Ovary (tissue), 7 donors: ENCODE measurements at regions not wholly inside any gene's neighbourhood (a gene's known extent, or its start where the extent isn't known, plus 50 kb on each side); places are given as distances from the start of the nearest gene placed in this dataset.

Experiments used
- DNase-seq, 5 donors: peaks; one replicate each; pipeline ENCODE4 v3.0.0-alpha.2; 2019 to 2020
- H3K27ac ChIP-seq, 2 donors: fragments of 200-600 bp; one replicate each; pipeline versions ENCODE4 v1.5.1 to v1.8.0; 2019 to 2022
- H3K27me3 ChIP-seq: fragments of 200-600 bp; one replicate; pipeline ENCODE4 v1.8.0; 2022
- H3K36me3 ChIP-seq: fragments of 200-600 bp; sonication (generic); one replicate; pipeline ENCODE4 v1.5.1; 2019
- H3K4me1 ChIP-seq: one replicate; pipeline ENCODE4 v1.8.1; 2013; ENCODE audit warnings: mild to moderate bottlenecking, moderate library complexity; ENCODE audit not compliant: insufficient read depth
- H3K4me3 ChIP-seq: fragments of 200-600 bp; sonication (generic); one replicate; pipeline ENCODE4 v1.5.1; 2017
- H3K9me3 ChIP-seq, 2 donors: fragments of 200-600 bp in 1 of 2; sonication (generic) in 1 of 2; one replicate each; pipeline versions ENCODE4 v1.5.1 to v1.8.1; 2013 to 2019; ENCODE audit warnings: mild to moderate bottlenecking in 1 of 2, moderate library complexity in 1 of 2
- CTCF ChIP-seq, 3 donors: fragments of 450-650 bp in 2 of 3; fragments of 200-600 bp in 1 of 3; IDR thresholded peaks; one replicate each; pipeline versions ENCODE4 v1.5.1 to v1.8.0; 2016 to 2022; ENCODE audit warnings: antibody characterized with exemption in 3 of 3, mild to moderate bottlenecking in 1 of 3
- EP300 ChIP-seq: sonication (generic); formaldehyde crosslinking; IDR thresholded peaks from one replicate; pipeline ENCODE4 v1.6.1; 2017; ENCODE audit warnings: antibody characterized with exemption
- POLR2A ChIP-seq: fragments of 450-650 bp; IDR thresholded peaks from one replicate; pipeline ENCODE4 v1.6.1; 2017; ENCODE audit warnings: antibody characterized with exemption, mild to moderate bottlenecking, moderate library complexity
- WGBS, 3 donors: extraction: QIAGEN DNeasy Blood & Tissue Kit in 1 of 3; methylation state at CpG; one replicate each; pipeline versions ENCODE4 v1.1.5 to v1.1.7; 2013 to 2017; 5-methylcytosine and 5-hydroxymethylcytosine counted together
- intact Hi-C, 4 donors: fragments of 100-400 bp; cut with DNase I; formaldehyde crosslinking; loops; one replicate each; pipeline versions ENCODE4 v1.11.0 to v1.15.1; 2022 to 2023
- donor health status: DM: no; HTN: no; CAD: no; lungs with moderate emphysema.
- donor health status: DM: no; HTN: no; CAD: no.
- donor health status: Bipolar disorder and iron deficiency.
- donor health status: DM: no; HTN: no; CAD: no.
- donor health status: DM: yes; HTN: yes; CAD: no.

GRCh38 chr9:10903969-10904368 lies 291.2 kb upstream of the PTPRD start:
- H3K4me1 ChIP-seq: no peaks in the 10 kb centered on the region
- no peak overlapping the region for H3K4me3 ChIP-seq
- 15 to 27% (median 22%) methylated on average over 1 of the region's 1 CpG for WGBS, 3 donors
- no peaks in the 10 kb centered on the region for H3K9me3 ChIP-seq
- no peak overlapping the region for H3K27ac ChIP-seq
- intact Hi-C loops: no loop called here
- H3K36me3 ChIP-seq: no peaks in the 10 kb centered on the region
- H3K27me3 ChIP-seq: no peaks in the 10 kb centered on the region
- TF ChIP-seq EP300: no peak
- TF ChIP-seq CTCF (IDR thresholded peaks at IDR 0.05): no peak
- no peak for DNase-seq

- TF ChIP-seq CTCF (IDR thresholded peaks at IDR 0.05) (no peak), POLR2A (no peak), EP300 (no peak)
- intact Hi-C loops: no loop called here
Measured at GRCh38 chr9:10910779-10911178, 298.0 kb upstream of the PTPRD start.

GRCh38 chr9:10911373-10911772 lies 298.6 kb upstream of the PTPRD start:
- Histone ChIP-seq H3K4me3 (no peak overlapping the region), H3K27ac (no peak overlapping the region), H3K27me3 (no peaks in the 10 kb centered on the region), H3K4me1 (no peaks in the 10 kb centered on the region), H3K9me3 (no peaks in the 10 kb centered on the region), H3K36me3 (no peaks in the 10 kb centered on the region)
- intact Hi-C loops: no loop called here
- no peak for TF ChIP-seq CTCF (IDR thresholded peaks at IDR 0.05)
- no peak for TF ChIP-seq EP300
- no peak for TF ChIP-seq POLR2A
- no peak for DNase-seq
- 87 to 92% (median 90%) methylated on average over 6 of the region's 6 CpGs for WGBS, 3 donors

More at GRCh38 chr9:10910779-10911178, 298.0 kb upstream of the PTPRD start:
- H3K4me3 ChIP-seq: no peak overlapping the region
- no peaks in the 10 kb centered on the region for H3K36me3 ChIP-seq
- no peaks in the 10 kb centered on the region for H3K27me3 ChIP-seq
- no peaks in the 10 kb centered on the region for H3K9me3 ChIP-seq
- no peak overlapping the region for H3K27ac ChIP-seq
- no peak for DNase-seq
- 94% methylated on average over 25 of the region's 25 CpGs for WGBS, 3 donors
- H3K4me1 ChIP-seq: no peaks in the 10 kb centered on the region

- Histone ChIP-seq H3K27me3 (no peaks in the 10 kb centered on the region), H3K4me3 (no peak overlapping the region), H3K9me3 (no peaks in the 10 kb centered on the region), H3K27ac (no peak overlapping the region), H3K4me1 (no peaks in the 10 kb centered on the region), H3K36me3 (no peaks in the 10 kb centered on the region)
- DNase-seq: no peak
- WGBS, 3 donors: 37 to 59% (median 38%) methylated on average over 2 of the region's 2 CpGs
- intact Hi-C loops: no loop called here
- no peak for TF ChIP-seq EP300
- TF ChIP-seq POLR2A: no peak
- TF ChIP-seq CTCF (IDR thresholded peaks at IDR 0.05): no peak
Measured at GRCh38 chr9:10917001-10917400, 304.2 kb upstream of the PTPRD start.

- Histone ChIP-seq H3K27me3 (no peaks in the 10 kb centered on the region), H3K4me3 (no peak overlapping the region), H3K36me3 (no peaks in the 10 kb centered on the region), H3K9me3 (no peaks in the 10 kb centered on the region), H3K27ac (no peak overlapping the region), H3K4me1 (no peaks in the 10 kb centered on the region)
- 35 to 43% (median 41%) methylated on average over 2 of the region's 2 CpGs for WGBS, 3 donors
- intact Hi-C loops: no loop called here
- DNase-seq: no peak
- TF ChIP-seq CTCF (IDR thresholded peaks at IDR 0.05): no peak
Measured at GRCh38 chr9:10921671-10922070, 308.9 kb upstream of the PTPRD start.
